PC-3 (cell line): ENCODE measurements at regions not wholly inside any gene's neighbourhood (a gene's known extent, or its start where the extent isn't known, plus 50 kb on each side); places are given as distances from the start of the nearest gene placed in this dataset.

ENCODE experiments used
- ATAC-seq: fragments of 200-7000 bp; cut with Tn5 transposase; 2 replicates; pipeline ENCODE4 v1.9.1; 2020; ENCODE audit warnings: mild to moderate bottlenecking, moderate library complexity
- BruUV-seq: library from RNA; stranded (reverse); fragments of 400-500 nt; replicated peaks from 2 replicates; lab custom pipeline; 2021; lab: Mats Ljungman, UMichigan
- CTCF ChIA-PET: fragments of 300-600 bp; sonication (Branson Sonifier 250); formaldehyde crosslinking; loops from one replicate; lab custom pipeline; 2022; ENCODE audit warnings: antibody characterized with exemption; lab: Charles Lee
- POLR2A ChIA-PET: fragments of 300-600 bp; sonication (Branson Sonifier 250); formaldehyde crosslinking; loops from one replicate; lab custom pipeline; 2022; ENCODE audit warnings: antibody characterized with exemption; ENCODE audit not compliant: unreplicated experiment; lab: Charles Lee
- DNase-seq: peaks from one replicate; pipeline ENCODE4 v3.0.0-alpha.2; 2015
- H2AFZ ChIP-seq: fragments of 300-600 bp; sonication (generic); 2 replicates; pipeline ENCODE4 v1.6.0; 2016; ENCODE audit warnings: antibody characterized with exemption, low read length
- H3F3A ChIP-seq: fragments of 300-600 bp; sonication (generic); one replicate; pipeline ENCODE4 v1.6.0; 2017; ENCODE audit warnings: antibody characterized with exemption, low read length, control low read depth, mild to moderate bottlenecking; ENCODE audit not compliant: unreplicated experiment
- H3K27ac ChIP-seq: fragments of 300-600 bp; sonication (generic); 2 replicates; pipeline ENCODE4 v1.5.1; 2016; ENCODE audit warnings: mild to moderate bottlenecking, low read length
- H3K27me3 ChIP-seq: fragments of 300-600 bp; sonication (generic); 2 replicates; pipeline ENCODE4 v1.6.1; 2016; ENCODE audit warnings: low read length, mixed read lengths
- H3K36me3 ChIP-seq: fragments of 300-600 bp; sonication (generic); 2 replicates; pipeline ENCODE4 v1.6.1; 2016; ENCODE audit warnings: low read depth, mixed run types, low read length, mixed read lengths
- H3K4me1 ChIP-seq: fragments of 300-600 bp; sonication (generic); 2 replicates; pipeline ENCODE4 v1.5.1; 2016; ENCODE audit warnings: low read length; ENCODE audit not compliant: insufficient read depth
- H3K4me2 ChIP-seq: fragments of 300-600 bp; sonication (generic); 2 replicates; pipeline ENCODE4 v1.6.0; 2016; ENCODE audit warnings: low read length
- H3K4me3 ChIP-seq: fragments of 300-600 bp; sonication (generic); 2 replicates; pipeline ENCODE4 v1.5.1; 2016; ENCODE audit warnings: mild to moderate bottlenecking, low read length, mixed read lengths
- H3K79me2 ChIP-seq: fragments of 300-600 bp; sonication (generic); 2 replicates; pipeline ENCODE4 v1.6.1; 2017; ENCODE audit warnings: low read length, mixed read lengths
- H3K9ac ChIP-seq: fragments of 300-600 bp; sonication (generic); 2 replicates; pipeline ENCODE4 v1.6.0; 2016; ENCODE audit warnings: mild to moderate bottlenecking, low read length
- H3K9me2 ChIP-seq: fragments of 300-600 bp; sonication (generic); replicated peaks from 2 replicates; pipeline ENCODE4 v1.6.1; 2016; ENCODE audit warnings: mixed run types, low read length, mixed read lengths
- H3K9me3 ChIP-seq: fragments of 300-600 bp; sonication (generic); 2 replicates; pipeline ENCODE4 v1.6.1; 2016; ENCODE audit warnings: low read length, mixed read lengths
- H4K20me1 ChIP-seq: fragments of 300-600 bp; sonication (generic); 2 replicates; pipeline ENCODE4 v1.6.1; 2016; ENCODE audit warnings: low read length, mixed read lengths
- EZH2 ChIP-seq: fragments of 300-600 bp; sonication (generic); IDR thresholded peaks from one replicate; pipeline ENCODE4 v1.6.1; 2017; ENCODE audit warnings: antibody characterized with exemption, mild to moderate bottlenecking, low read length; ENCODE audit not compliant: unreplicated experiment
- EZH2phosphoT487 ChIP-seq: fragments of 300-600 bp; sonication (generic); IDR thresholded peaks from 2 replicates; pipeline ENCODE4 v1.6.1; 2018; ENCODE audit warnings: mild to moderate bottlenecking, antibody characterized with exemption, low read length, borderline replicate concordance
- intact Hi-C: fragments of 100-400 bp; cut with micrococcal nuclease; formaldehyde crosslinking; loops from 2 replicates; pipeline ENCODE4 v1.9.0; 2023
- TF ChIP-seq, protein P1 (sequence below): fragments of 300-600 bp; sonication (generic); conservative IDR thresholded peaks from 2 replicates; pipeline ENCODE4 v1.5.1; 2017; ENCODE audit warnings: antibody characterized with exemption, low read depth, mild to moderate bottlenecking, low read length

GRCh38 chr5:162637481-162637880 is 569.9 kb downstream of the GABRG2 start:
- no peak overlapping the region for H3K27ac ChIP-seq
- H3K36me3 ChIP-seq = no peaks in the 10 kb centered on the region
- H3K9ac ChIP-seq = no peak overlapping the region
- no peaks in the 10 kb centered on the region for H3K4me1 ChIP-seq
- no peak overlapping the region for H2AFZ ChIP-seq
- no peak overlapping the region for H3K4me3 ChIP-seq
- no peaks in the 10 kb centered on the region for H4K20me1 ChIP-seq
- TF ChIP-seq, protein P1, sequence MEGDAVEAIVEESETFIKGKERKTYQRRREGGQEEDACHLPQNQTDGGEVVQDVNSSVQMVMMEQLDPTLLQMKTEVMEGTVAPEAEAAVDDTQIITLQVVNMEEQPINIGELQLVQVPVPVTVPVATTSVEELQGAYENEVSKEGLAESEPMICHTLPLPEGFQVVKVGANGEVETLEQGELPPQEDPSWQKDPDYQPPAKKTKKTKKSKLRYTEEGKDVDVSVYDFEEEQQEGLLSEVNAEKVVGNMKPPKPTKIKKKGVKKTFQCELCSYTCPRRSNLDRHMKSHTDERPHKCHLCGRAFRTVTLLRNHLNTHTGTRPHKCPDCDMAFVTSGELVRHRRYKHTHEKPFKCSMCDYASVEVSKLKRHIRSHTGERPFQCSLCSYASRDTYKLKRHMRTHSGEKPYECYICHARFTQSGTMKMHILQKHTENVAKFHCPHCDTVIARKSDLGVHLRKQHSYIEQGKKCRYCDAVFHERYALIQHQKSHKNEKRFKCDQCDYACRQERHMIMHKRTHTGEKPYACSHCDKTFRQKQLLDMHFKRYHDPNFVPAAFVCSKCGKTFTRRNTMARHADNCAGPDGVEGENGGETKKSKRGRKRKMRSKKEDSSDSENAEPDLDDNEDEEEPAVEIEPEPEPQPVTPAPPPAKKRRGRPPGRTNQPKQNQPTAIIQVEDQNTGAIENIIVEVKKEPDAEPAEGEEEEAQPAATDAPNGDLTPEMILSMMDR = no peak
- TF ChIP-seq EZH2 = no peak
- no peaks in the 10 kb centered on the region for H3K79me2 ChIP-seq
- no TSS peak for BruUV-seq
- intact Hi-C loops = no loop called here
- H3K27me3 ChIP-seq = no peaks in the 10 kb centered on the region
- no peaks in the 10 kb centered on the region for H3K9me2 ChIP-seq
- no peak for ATAC-seq
- H3K4me2 ChIP-seq = no peak overlapping the region
- H3F3A ChIP-seq = no peaks in the 10 kb centered on the region
- CTCF ChIA-PET = no interaction called here
- DNase-seq = no peak
- no peaks in the 10 kb centered on the region for H3K9me3 ChIP-seq
- POLR2A ChIA-PET = no interaction called here

GRCh38 chr5:162638849-162639248 is 571.3 kb downstream of the GABRG2 start:
- ChIA-PET CTCF (no interaction called here), POLR2A (no interaction called here)
- no peak overlapping the region for H3K9ac ChIP-seq
- no peak overlapping the region for H3K4me3 ChIP-seq
- no peak overlapping the region for H2AFZ ChIP-seq
- no peaks in the 10 kb centered on the region for H4K20me1 ChIP-seq
- no peaks in the 10 kb centered on the region for H3K27me3 ChIP-seq
- DNase-seq (no peak), ATAC-seq (no peak)
- no peaks in the 10 kb centered on the region for H3K36me3 ChIP-seq
- no peak for TF ChIP-seq EZH2phosphoT487
- TF ChIP-seq EZH2 = no peak
- TF ChIP-seq, protein P1 = no peak
- no peak overlapping the region for H3K4me2 ChIP-seq
- no TSS peak for BruUV-seq
- intact Hi-C loops = no loop called here
- H3K9me2 ChIP-seq = no peaks in the 10 kb centered on the region
- no peaks in the 10 kb centered on the region for H3K9me3 ChIP-seq
- H3K27ac ChIP-seq = no peak overlapping the region
- no peaks in the 10 kb centered on the region for H3K79me2 ChIP-seq
- no peaks in the 10 kb centered on the region for H3K4me1 ChIP-seq
- H3F3A ChIP-seq = no peaks in the 10 kb centered on the region

DNA sequence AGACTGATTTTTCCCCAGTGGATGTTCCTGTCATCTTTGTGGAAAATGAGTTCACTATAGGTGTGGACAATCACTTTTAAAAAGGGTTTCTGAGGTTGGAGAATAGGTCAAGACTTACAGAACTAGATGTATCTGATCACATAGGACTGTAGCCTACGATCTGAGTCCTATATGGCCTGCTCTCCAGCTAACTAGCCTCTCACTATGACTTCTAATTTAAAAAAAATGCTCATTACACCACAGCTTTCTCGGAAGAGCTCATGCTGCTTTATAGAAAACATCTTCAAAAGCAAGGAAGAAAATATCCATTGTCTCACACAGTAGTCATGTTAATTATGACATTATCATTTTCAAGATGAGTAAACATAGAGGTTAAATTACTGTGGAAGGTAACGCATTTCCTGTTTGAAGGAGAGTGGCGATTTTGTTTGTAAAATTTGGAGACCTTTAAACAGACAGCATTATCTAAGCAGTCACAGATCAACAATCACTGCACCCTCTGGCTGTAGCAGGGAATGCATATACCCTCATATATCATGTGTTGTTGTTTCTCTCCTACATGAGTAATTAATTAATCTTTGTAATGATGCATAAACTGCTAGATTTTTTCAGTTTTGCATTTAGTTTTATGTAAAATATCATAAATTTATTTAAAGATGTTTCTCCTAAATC is 573.7 kb downstream of the GABRG2 start:
- H3K27ac ChIP-seq = no peak overlapping the region
- H4K20me1 ChIP-seq = no peaks in the 10 kb centered on the region
- H3K4me1 ChIP-seq = no peaks in the 10 kb centered on the region
- H3K4me2 ChIP-seq = no peak overlapping the region
- CTCF ChIA-PET = no interaction called here
- no peak for TF ChIP-seq EZH2
- TF ChIP-seq, protein P1 = no peak
- TF ChIP-seq EZH2phosphoT487 = no peak
- BruUV-seq = no TSS peak
- no peaks in the 10 kb centered on the region for H3K27me3 ChIP-seq
- POLR2A ChIA-PET = no interaction called here
- no peaks in the 10 kb centered on the region for H3K79me2 ChIP-seq
- H3K9ac ChIP-seq = no peak overlapping the region
- H3K36me3 ChIP-seq = no peaks in the 10 kb centered on the region
- no peaks in the 10 kb centered on the region for H3F3A ChIP-seq
- H3K4me3 ChIP-seq = no peak overlapping the region
- ATAC-seq (no peak), DNase-seq (no peak)
- no peaks in the 10 kb centered on the region for H3K9me3 ChIP-seq
- no peaks in the 10 kb centered on the region for H3K9me2 ChIP-seq
- intact Hi-C loops = no loop called here
- H2AFZ ChIP-seq = no peak overlapping the region
